HUES6 (cell line): ENCODE measurements at regions not wholly inside any gene's neighbourhood (a gene's known extent, or its start where the extent isn't known, plus 50 kb on each side); places are given as distances from the start of the nearest gene placed in this dataset.
"Not testable (repeated sequence)": the region's sequence is repeated elsewhere in the genome, so short reads cannot be mapped to it uniquely, and the experiment has no call there.

Experiments used
- H3K27ac ChIP-seq: 2 replicates; pipeline ENCODE4 v1.7.0; 2013; ENCODE audit warnings: low read depth, mild to moderate bottlenecking, low read length, inconsistent platforms
- H3K27me3 ChIP-seq: 2 replicates; pipeline ENCODE4 v1.6.1; 2013; ENCODE audit warnings: low read length; ENCODE audit not compliant: control insufficient read depth, insufficient read depth
- H3K36me3 ChIP-seq: 2 replicates; pipeline ENCODE4 v1.6.1; 2013; ENCODE audit warnings: low read length; ENCODE audit not compliant: control insufficient read depth, insufficient read depth
- H3K4me1 ChIP-seq: 2 replicates; pipeline ENCODE4 v1.6.1; 2013; ENCODE audit warnings: low read length; ENCODE audit not compliant: control insufficient read depth, insufficient read depth
- H3K4me3 ChIP-seq: 2 replicates; pipeline ENCODE4 v1.5.1; 2013; ENCODE audit warnings: low read depth, low read length
- H3K9ac ChIP-seq: one replicate; pipeline ENCODE4 v1.6.1; 2013; ENCODE audit warnings: mild to moderate bottlenecking, low read length
- H3K9me3 ChIP-seq: 2 replicates; pipeline ENCODE4 v1.6.1; 2013; ENCODE audit warnings: low read depth, low read length; ENCODE audit not compliant: control insufficient read depth, insufficient read depth

DNA sequence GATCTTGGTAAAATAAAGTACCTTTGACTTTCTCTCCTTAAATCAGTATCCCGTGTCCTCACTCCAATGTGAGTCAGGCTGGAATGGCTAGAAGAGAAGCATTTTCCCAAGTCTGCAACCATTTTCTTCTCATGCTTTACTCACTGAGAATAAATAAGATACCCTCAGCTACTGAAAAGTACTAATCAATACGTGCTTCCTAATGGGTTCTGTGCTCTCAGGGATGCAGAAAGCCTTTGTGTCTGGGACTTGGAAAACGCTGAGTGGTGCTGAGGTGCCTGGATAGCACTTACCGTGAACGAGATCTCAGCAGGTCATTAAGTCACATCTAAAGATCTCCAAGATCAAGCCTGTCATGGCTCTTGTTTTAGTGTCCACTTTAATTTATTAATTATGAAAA, 672.3 kb upstream of the C16orf82 start:
- Histone ChIP-seq H3K9ac (no peak overlapping the region), H3K27me3 (no peaks in the 10 kb centered on the region; the same call in 1 of the 2 replicates), H3K4me1 (no peaks in the 10 kb centered on the region), H3K36me3 (no peaks in the 10 kb centered on the region), H3K4me3 (no peak overlapping the region), H3K9me3 (no peaks in the 10 kb centered on the region; the same call in 1 of the 2 replicates), H3K27ac (no peak overlapping the region)

DNA sequence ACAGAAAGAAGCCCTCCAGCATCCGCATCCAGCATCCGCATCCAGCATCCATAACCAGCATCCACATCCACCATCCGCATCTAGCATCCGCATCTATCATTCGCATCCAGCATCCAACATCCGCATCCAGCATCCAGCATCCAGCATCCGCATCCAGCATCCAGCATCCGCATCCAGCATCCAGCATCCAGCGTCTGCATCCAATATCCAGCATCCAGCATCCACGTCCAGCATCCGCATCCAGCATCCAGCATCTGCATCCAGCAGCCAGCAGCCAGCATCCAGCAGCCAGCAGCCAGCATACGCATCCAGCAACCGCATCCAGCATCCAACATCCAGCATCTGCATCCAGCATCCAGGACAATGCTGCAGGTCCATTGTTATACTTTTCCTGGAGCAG, 671.0 kb upstream of the C16orf82 start:
- no peaks in the 10 kb centered on the region; the same call in 1 of the 2 replicates for H3K9me3 ChIP-seq
- H3K4me3 ChIP-seq = no peak overlapping the region
- H3K36me3 ChIP-seq = no peaks in the 10 kb centered on the region
- no peaks in the 10 kb centered on the region; the same call in 1 of the 2 replicates for H3K27me3 ChIP-seq
- H3K4me1 ChIP-seq = no peaks in the 10 kb centered on the region
- H3K9ac ChIP-seq = no peak overlapping the region
- no peak overlapping the region for H3K27ac ChIP-seq

DNA sequence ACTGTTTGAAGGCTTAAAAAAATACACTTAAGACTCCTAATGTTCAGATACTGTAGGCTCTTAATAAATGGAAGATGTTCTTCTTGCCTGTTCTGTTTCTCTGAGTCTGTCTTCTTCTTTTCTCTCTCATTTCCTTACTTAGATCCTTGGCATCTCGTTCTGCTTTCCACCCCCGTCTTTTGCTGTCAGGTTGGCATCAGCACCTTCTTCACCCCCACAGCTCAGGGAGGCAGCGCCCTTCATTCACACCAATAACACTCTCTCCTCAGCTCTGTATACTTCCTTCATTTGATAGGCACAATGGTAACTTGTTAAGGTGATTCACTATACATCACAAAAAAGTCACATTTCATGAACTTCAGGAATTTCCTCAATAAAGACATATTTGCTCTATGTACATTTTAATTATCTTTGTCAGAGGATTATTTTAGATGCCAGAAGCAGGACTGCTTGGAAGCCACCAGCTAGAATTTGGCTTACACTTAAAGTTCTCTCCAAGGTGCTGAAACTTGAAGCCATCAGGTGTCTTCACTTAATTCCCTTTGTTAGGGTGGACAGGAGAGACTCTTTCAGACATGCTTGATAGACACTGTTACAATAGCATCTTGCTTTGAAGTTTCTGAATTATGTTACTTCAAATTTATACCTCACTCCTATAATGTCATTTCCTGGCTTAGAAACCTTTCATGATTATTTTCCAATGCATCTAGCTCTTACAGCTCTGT, 670.1 kb upstream of the C16orf82 start:
- Histone ChIP-seq H3K9me3 (no peaks in the 10 kb centered on the region; the same call in 1 of the 2 replicates), H3K4me1 (no peaks in the 10 kb centered on the region), H3K36me3 (no peaks in the 10 kb centered on the region), H3K4me3 (no peak overlapping the region), H3K27ac (no peak overlapping the region), H3K9ac (no peak overlapping the region), H3K27me3 (no peaks in the 10 kb centered on the region; the same call in 1 of the 2 replicates)

DNA sequence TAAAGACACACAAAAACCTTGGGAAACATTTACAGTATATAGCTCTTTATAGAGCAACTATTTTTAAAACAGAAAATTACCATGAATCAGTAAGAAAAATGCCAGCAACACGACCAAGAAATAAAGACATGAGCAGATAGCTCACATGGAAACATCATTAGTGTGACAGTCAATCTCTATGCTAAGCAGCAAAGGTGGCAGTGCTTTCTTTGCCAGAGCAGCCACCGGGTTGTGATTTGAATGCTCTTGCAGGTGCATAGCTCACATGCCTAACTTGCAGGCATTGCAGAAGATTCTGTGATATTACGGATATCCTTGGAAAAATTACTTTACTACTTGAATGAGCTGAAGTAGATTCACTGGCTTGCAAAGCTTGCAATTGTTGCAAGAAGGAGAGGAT, 652.9 kb upstream of the C16orf82 start:
- Histone ChIP-seq H3K4me1 (peaks cover 13% of the 10 kb centered on the region), H3K9me3 (no peaks in the 10 kb centered on the region), H3K9ac (no peak overlapping the region), H3K36me3 (no peaks in the 10 kb centered on the region), H3K27ac (no peak overlapping the region), H3K27me3 (no peaks in the 10 kb centered on the region), H3K4me3 (no peak overlapping the region)

DNA sequence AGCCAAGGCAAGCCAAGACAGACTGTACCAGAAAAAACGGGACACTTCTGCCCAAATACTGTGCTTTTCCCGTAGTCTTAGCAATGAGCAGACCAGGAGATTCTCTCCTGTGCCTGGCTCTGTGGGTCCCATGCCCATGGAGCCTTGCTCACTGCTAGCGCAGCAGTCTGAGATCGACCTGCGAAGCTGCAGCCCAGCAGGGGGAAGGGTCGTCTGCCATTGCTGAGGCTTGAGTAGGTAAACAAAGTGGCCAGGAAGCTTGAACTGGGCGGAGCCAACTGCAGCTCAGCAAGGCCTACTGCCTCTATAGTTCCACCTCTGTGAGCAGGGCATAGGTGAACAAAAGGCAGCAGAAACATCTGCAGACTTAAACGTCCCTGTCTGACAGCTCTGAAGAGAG, 647.3 kb upstream of the C16orf82 start:
- H3K36me3 ChIP-seq, H3K9ac ChIP-seq, H3K9me3 ChIP-seq, H3K4me3 ChIP-seq, H3K27me3 ChIP-seq, H3K27ac ChIP-seq: not testable (repeated sequence)
- H3K4me1 ChIP-seq = peaks cover 20% of the 10 kb centered on the region

DNA sequence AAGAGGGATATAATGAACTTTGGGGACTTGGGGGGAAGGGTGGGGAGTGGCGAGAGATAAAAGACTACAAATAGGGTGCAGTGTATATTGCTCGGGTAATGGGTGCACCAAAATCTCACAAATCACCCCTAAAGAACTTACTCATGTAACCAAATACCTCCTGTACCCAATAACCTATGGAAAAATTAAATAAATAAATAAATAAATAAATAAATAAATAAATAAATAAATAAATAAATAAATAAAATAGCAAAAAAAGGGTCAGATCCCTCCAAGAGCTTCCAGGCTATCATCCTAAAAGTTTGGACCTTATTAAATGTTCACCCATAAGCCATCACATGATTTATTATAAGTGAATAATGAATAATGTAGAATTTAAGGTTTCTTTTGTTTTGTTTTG, 636.1 kb upstream of the C16orf82 start:
- no peak overlapping the region for H3K9ac ChIP-seq
- H3K9me3 ChIP-seq = peaks cover 6% of the 10 kb centered on the region; the same call in 1 of the 2 replicates
- no peaks in the 10 kb centered on the region for H3K27me3 ChIP-seq
- no peaks in the 10 kb centered on the region for H3K36me3 ChIP-seq
- H3K4me3 ChIP-seq = no peak overlapping the region
- no peak overlapping the region for H3K27ac ChIP-seq
- no peaks in the 10 kb centered on the region for H3K4me1 ChIP-seq

DNA sequence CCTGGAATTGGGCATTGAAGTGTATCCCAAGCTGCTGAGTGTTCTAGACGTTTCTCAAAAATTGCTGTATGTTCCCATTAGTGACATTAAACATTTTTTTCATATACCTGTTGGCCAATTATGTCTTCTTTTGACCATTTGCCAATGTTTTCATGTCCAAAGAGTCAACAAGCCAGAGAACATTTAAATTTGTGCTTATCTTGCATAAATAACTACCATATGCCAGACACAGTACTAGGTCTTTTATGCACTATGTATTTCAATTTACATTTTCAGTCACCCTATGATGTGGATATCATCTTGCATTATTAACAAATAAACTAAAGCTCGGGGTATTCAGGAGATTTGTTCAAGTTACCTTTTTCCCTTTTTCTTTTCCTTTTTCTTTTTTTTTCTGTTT, 632.9 kb upstream of the C16orf82 start:
- Histone ChIP-seq H3K9ac (no peak overlapping the region), H3K27me3 (no peaks in the 10 kb centered on the region), H3K27ac (no peak overlapping the region), H3K4me3 (no peak overlapping the region), H3K4me1 (no peaks in the 10 kb centered on the region), H3K9me3 (peaks cover 11% of the 10 kb centered on the region), H3K36me3 (no peaks in the 10 kb centered on the region)

DNA sequence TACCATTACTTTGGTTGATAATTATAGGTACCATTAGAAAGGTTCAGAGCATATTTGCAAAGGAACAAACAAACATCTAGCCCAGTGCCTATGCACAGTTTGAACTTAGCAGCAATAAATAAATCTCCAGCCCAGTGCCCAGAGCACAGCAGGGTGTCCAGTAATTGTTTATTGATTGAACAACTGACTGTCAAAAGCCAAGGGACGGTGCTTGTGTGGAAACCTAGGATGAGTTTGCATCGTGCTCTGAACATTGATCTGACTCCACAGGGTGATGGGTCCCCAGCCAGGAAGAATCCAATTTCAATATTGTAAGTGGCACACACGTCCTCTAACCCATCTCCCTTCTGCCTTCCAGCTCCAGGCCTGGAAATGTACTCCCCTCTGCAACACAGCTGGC, 625.5 kb upstream of the C16orf82 start:
- peaks cover 11% of the 10 kb centered on the region; the same call in 1 of the 2 replicates for H3K9me3 ChIP-seq
- no peak overlapping the region for H3K9ac ChIP-seq
- H3K27ac ChIP-seq = no peak overlapping the region
- no peaks in the 10 kb centered on the region for H3K4me1 ChIP-seq
- no peaks in the 10 kb centered on the region for H3K27me3 ChIP-seq
- H3K36me3 ChIP-seq = no peaks in the 10 kb centered on the region
- H3K4me3 ChIP-seq = no peak overlapping the region

DNA sequence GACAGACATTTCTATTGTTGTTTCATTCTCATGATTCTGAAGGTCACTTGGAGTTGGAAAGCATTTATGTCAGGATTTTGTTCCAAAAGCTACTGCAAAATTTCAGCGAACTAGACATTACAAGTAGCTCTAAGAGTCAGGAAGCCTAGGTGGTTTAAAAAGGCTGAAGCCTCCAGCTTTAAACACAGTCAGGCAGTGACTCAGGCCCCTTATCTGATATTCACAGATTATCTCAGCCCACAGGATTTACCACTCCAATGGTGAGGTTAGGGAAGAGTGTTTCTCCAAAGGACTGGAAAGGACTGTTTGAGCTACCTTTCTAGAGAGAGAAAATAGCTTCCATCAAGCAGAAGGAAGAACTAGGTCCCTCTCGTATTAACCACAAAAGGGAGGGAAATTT, 624.4 kb upstream of the C16orf82 start:
- peaks cover 9% of the 10 kb centered on the region; the same call in 1 of the 2 replicates for H3K9me3 ChIP-seq
- no peaks in the 10 kb centered on the region for H3K27me3 ChIP-seq
- H3K4me3 ChIP-seq = no peak overlapping the region
- H3K27ac ChIP-seq = no peak overlapping the region
- no peaks in the 10 kb centered on the region for H3K36me3 ChIP-seq
- no peaks in the 10 kb centered on the region for H3K4me1 ChIP-seq
- H3K9ac ChIP-seq = no peak overlapping the region

- no peak overlapping the region for H3K4me3 ChIP-seq
- H3K9ac ChIP-seq = no peak overlapping the region
- H3K9me3 ChIP-seq = 0 out of 2 replicates have a peak, but pooled peaks cover 3% of the 10 kb centered on the region
- no peaks in the 10 kb centered on the region for H3K36me3 ChIP-seq
- H3K4me1 ChIP-seq = no peaks in the 10 kb centered on the region
- no peak overlapping the region for H3K27ac ChIP-seq
- H3K27me3 ChIP-seq = no peaks in the 10 kb centered on the region
Observed at GRCh38 chr16:26447570-26447969, 619.2 kb upstream of the C16orf82 start.

DNA sequence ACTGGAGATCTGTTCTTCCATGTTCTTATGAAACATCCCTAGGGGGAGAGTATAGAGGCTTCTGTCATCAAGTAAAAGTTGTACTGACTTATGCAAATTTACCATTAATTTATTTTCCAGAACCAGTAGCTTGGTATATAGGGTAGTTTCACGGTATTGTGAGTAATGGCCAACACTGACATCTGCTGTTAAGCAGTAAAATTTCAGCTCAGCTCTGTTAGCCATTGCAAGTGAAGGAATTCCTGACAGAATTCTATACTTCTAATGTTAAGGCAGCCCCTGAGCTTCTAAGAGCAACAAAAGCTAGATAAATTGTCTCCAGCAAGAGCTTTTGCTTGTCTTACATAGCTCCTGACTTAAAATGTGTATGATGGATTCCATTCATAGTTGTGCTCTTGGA, 613.5 kb upstream of the C16orf82 start:
- H3K4me3 ChIP-seq = no peak overlapping the region
- H3K9ac ChIP-seq = no peak overlapping the region
- H3K36me3 ChIP-seq = no peaks in the 10 kb centered on the region
- H3K9me3 ChIP-seq = peaks cover 12% of the 10 kb centered on the region
- H3K27ac ChIP-seq = no peak overlapping the region
- no peaks in the 10 kb centered on the region for H3K4me1 ChIP-seq
- no peaks in the 10 kb centered on the region for H3K27me3 ChIP-seq
